Epithelial cell of proximal tubule (primary cell): ENCODE measurements at regions not wholly inside any gene's neighbourhood (a gene's known extent, or its start where the extent isn't known, plus 50 kb on each side); places are given as distances from the start of the nearest gene placed in this dataset.
A peak's percentile ranks its signal among the peaks of the same experiment; 100 is the strongest.

Experiments used
- DNase-seq: peaks from one replicate; pipeline ENCODE4 v3.0.0-alpha.2; 2011; ENCODE audit warnings: low read depth
- H3K4me3 ChIP-seq: 2 replicates; pipeline ENCODE4 v1.5.1; 2011; ENCODE audit warnings: low read depth, mild to moderate bottlenecking, low read length
- TF ChIP-seq, protein P1 (sequence below): conservative IDR thresholded peaks from 2 replicates; pipeline ENCODE4 v1.5.1; 2012; ENCODE audit warnings: low read depth, mild to moderate bottlenecking, low read length

DNA sequence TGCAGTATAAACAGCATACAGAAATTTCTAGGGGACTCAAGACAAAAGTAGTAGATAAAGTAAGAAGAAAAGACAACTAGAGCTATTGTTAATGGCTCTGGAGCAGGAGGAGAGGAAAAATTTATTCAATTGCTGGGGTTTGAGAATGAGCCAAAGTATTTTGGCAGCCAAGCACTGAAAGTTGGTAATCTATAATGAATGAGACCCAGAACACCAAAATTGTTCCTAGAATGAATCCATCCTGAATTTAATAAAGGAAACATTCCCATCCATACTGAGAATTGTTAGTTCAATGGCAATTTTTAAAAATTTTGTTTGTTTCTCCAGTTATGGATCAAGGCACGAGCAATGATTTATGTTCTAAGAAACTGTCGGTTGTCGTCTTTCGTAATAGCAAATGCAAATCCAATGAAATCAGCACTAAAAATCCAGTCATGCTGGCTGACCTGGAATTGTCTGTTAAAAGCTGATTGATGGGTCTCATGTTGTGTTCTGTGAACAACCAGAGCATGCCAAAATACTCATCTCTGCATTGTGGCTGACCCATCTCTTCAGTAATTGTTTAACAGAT lies 170.9 kb upstream of the LMNTD1 start:
- peak; percentile 82 for DNase-seq
- TF ChIP-seq, protein P1, sequence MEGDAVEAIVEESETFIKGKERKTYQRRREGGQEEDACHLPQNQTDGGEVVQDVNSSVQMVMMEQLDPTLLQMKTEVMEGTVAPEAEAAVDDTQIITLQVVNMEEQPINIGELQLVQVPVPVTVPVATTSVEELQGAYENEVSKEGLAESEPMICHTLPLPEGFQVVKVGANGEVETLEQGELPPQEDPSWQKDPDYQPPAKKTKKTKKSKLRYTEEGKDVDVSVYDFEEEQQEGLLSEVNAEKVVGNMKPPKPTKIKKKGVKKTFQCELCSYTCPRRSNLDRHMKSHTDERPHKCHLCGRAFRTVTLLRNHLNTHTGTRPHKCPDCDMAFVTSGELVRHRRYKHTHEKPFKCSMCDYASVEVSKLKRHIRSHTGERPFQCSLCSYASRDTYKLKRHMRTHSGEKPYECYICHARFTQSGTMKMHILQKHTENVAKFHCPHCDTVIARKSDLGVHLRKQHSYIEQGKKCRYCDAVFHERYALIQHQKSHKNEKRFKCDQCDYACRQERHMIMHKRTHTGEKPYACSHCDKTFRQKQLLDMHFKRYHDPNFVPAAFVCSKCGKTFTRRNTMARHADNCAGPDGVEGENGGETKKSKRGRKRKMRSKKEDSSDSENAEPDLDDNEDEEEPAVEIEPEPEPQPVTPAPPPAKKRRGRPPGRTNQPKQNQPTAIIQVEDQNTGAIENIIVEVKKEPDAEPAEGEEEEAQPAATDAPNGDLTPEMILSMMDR: no peak
- no peak overlapping the region for H3K4me3 ChIP-seq

GRCh38 chr12:25725470-25725869 lies 172.4 kb upstream of the LMNTD1 start:
- TF ChIP-seq, protein P1: no peak
- no peak for DNase-seq
- no peak overlapping the region for H3K4me3 ChIP-seq

- H3K4me3 ChIP-seq: no peak overlapping the region
- TF ChIP-seq, protein P1: no peak
- DNase-seq: no peak
These were observed 172.8 kb upstream of the LMNTD1 start for GRCh38 chr12:25725931-25726330.

DNA sequence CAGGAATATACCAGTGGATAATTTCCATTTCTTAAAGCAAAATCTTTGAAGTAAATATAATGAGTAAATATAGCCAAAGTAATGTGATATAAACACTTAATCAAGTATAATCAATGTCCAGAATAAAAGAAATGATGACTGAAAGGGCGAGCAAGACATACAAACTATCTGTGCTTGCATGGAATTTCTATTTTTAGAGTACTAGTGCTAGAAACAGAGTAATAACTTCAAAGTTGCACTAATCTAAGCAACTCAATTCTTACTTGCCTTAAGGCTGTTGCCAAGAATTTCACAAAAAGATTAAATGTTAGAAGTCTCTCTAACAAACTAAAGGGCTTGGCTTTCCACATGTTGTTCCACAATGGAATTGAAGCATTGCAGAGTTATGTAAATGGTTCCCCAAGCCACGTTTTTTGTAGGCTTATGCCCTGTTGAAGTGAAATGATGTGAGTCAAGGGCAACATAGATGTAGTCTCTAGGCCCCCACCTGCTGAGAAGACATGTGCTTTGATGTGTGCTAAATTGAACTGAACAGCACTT lies 175.0 kb upstream of the LMNTD1 start:
- H3K4me3 ChIP-seq: no peak overlapping the region
- TF ChIP-seq, protein P1: no peak
- DNase-seq: no peak

- no peak for DNase-seq
- TF ChIP-seq, protein P1: no peak
- no peak overlapping the region for H3K4me3 ChIP-seq
These were observed 177.6 kb upstream of the LMNTD1 start for GRCh38 chr12:25730489-25731349.

- no peak for DNase-seq
- H3K4me3 ChIP-seq: no peak overlapping the region
- TF ChIP-seq, protein P1: no peak
These were observed 180.5 kb upstream of the LMNTD1 start for GRCh38 chr12:25733541-25733940.
